Brain microvascular endothelial cell (primary cell): ENCODE measurements at regions not wholly inside any gene's neighbourhood (a gene's known extent, or its start where the extent isn't known, plus 50 kb on each side); places are given as distances from the start of the nearest gene placed in this dataset.

Source experiments
- DNase-seq: peaks from one replicate; pipeline ENCODE4 v3.0.0-alpha.2; 2020
- H3K27ac ChIP-seq: fragments of 250-450 bp; sonication (Bioruptor Pico); 2 replicates; pipeline ENCODE4 v1.5.1; 2020; ENCODE audit warnings: mild to moderate bottlenecking, moderate library complexity
- H3K27me3 ChIP-seq: fragments of 250-450 bp; sonication (Bioruptor Pico); replicated peaks from 2 replicates; pipeline ENCODE4 v1.5.1; 2020; ENCODE audit warnings: mild to moderate bottlenecking
- H3K36me3 ChIP-seq: fragments of 250-450 bp; sonication (Bioruptor Pico); replicated peaks from 2 replicates; pipeline ENCODE4 v1.5.1; 2020; ENCODE audit warnings: mild to moderate bottlenecking
- H3K4me3 ChIP-seq: 2 replicates; pipeline ENCODE4 v1.5.1; 2011; ENCODE audit warnings: low read depth, mild to moderate bottlenecking, control low read depth, low read length, moderate library complexity
- CTCF ChIP-seq: IDR thresholded peaks from 2 replicates; pipeline ENCODE4 v1.5.1; 2011; ENCODE audit warnings: low read depth, mild to moderate bottlenecking, moderate library complexity, low read length, control low read depth, inconsistent platforms; ENCODE audit errors: missing control alignments
- in situ Hi-C: cut with HindIII; loops from 2 replicates; pipeline ENCODE4 v1.10.0; 2017; ENCODE audit warnings: low sequenced_read_pairs, low pct_ligation_motif_present

DNA sequence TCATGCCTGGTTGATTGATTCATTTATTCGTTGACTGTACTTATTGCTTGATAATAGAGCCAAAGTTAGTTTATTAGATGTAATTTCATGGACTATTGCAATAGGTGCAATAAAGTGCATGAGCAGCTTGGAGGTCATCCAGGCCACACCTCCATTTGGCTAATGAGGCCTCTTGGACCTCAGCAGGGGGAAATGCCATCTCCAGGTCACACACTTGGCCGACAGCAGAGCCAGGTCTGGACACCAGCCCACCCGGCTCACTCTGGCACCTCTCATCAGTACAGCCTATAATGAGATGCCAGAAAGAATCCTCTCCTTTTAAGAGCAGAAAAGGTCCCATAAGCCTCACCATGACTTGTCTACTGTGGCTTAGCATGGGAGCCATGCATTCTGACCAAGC is 71.2 kb upstream of the AFF3 start:
- no peak for TF ChIP-seq CTCF
- Histone ChIP-seq H3K27me3 (no peaks in the 10 kb centered on the region), H3K36me3 (no peaks in the 10 kb centered on the region), H3K4me3 (no peak overlapping the region), H3K27ac (no peak overlapping the region)
- in situ Hi-C loops, result no loop called here
- DNase-seq, result no peak

DNA sequence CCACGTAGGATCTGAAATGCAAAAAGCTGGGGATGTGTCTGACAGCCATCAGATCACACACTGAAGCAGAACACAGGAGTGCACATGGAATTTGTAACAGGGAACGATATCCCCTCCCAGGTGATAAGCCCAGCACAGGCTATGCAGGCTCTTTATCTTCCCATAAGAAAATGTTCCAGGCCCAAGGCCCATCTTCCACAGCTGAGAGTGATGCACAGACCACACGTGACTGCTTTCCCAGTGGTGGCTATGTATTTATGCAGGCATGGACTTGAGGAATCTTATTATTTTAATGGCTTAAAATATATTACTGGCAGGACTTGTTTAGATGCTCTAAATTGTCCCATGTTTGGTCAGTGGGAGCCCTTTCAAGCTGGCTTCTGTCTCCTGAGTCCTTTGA is 70.5 kb upstream of the AFF3 start:
- Histone ChIP-seq H3K36me3 (no peaks in the 10 kb centered on the region), H3K27ac (no peak overlapping the region), H3K4me3 (no peak overlapping the region), H3K27me3 (no peaks in the 10 kb centered on the region)
- no peak for DNase-seq
- no peak for TF ChIP-seq CTCF
- in situ Hi-C loops, result no loop called here

DNA sequence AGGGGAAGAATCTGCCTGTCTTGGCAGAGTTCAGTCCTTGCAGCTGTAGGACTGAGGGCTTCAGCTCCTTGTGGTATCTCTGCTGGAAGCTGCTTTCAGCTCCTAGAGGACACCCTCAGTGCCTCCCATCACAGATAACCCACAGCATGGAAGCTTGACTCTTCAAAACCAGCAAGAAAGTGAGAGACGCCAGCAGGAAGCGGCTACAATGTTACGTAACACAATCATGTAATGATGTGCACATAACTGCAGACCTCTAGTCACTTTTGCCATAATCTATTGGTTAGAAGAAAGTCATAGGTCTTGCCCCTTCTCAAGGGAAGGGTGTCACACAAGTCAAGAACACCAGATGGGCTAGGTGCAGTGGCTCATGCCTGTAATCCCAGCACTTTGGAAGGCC is 69.1 kb upstream of the AFF3 start:
- Histone ChIP-seq H3K27me3 (no peaks in the 10 kb centered on the region), H3K36me3 (no peaks in the 10 kb centered on the region), H3K27ac (no peak overlapping the region), H3K4me3 (no peak overlapping the region)
- no peak for DNase-seq
- in situ Hi-C loops, result no loop called here
- no peak for TF ChIP-seq CTCF

DNA sequence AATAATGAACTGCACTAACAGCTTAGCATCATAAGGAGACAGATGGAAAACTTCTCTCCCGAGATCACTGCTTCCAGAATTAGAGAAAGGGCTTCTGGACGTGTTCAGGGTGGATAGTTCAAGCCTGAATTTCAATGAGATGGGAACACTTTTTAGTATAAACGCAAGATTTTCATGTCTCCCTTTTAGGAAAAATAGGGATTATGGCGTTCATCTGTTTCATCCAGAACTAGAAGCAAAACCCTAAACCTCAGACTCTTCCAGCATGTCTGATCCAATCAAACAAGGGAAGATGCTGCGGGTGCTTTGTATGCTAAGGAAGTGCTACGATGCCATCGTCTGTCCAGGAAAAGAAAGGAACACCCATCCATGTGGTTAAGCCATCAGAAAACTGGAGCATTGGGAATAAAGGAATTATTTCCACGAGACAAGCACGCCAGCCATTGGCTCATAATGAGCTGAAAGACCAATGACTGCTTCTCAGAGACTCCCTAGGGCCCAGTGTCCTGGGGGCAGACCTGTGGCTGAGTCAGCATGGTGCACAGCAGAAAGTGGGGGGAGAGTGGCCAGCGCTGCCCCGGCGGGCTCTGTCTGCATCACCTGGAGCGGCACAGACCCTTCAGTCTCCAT is 65.9 kb upstream of the AFF3 start:
- Histone ChIP-seq H3K27me3 (no peaks in the 10 kb centered on the region), H3K4me3 (no peak overlapping the region), H3K36me3 (no peaks in the 10 kb centered on the region), H3K27ac (no peak overlapping the region)
- DNase-seq, result no peak
- no peak for TF ChIP-seq CTCF
- in situ Hi-C loops, result no loop called here

DNA sequence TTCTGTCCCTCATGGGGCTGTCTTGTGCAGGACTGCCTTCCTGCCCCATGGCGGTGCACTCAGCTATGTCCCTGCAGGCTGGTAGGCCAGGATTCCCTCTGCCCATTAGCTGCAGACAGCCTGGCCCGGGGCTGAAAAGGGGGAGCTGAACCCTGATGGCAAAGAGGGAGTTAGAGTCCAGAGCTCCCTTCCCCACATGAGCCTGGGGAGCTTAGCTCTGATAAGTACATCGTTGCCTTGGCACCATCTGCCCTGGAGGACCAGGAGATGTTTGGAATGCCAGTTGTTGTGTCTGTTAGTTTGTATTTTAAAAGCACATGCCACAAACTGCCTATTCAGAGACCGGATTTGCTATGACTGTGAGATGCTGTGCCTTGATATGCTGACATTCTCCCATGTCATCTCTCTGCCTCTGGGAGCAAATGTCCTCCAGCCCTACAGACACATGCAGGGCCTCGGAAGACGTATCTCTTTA is 65.1 kb upstream of the AFF3 start:
- no peak overlapping the region for H3K4me3 ChIP-seq
- in situ Hi-C loops, result no loop called here
- H3K27ac ChIP-seq, result no peak overlapping the region
- no peak for TF ChIP-seq CTCF
- no peaks in the 10 kb centered on the region for H3K27me3 ChIP-seq
- DNase-seq, result no peak
- no peaks in the 10 kb centered on the region for H3K36me3 ChIP-seq

DNA sequence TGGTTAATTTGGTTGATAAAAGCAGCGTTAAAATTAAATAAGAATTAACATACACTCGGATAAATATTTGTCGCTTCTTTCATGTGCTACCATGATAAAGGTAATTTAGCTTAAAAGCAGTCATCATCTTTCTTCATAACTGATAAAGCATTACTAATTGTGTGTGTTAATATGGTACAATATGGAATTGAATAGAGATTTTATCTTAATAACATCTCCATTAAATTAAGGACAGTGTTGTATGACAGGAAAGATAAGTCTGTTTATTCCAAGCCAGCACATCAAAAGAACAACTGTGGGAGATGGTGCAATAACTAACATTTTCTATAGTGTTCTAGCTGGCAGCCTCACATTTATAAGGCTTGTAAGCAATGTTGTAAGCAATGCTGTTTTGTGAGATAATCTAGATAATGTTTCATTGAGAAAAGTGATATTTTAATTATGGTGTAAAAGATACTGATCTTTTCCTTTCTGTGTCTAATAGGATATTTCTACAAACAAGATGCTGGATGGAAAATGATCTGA is 64.4 kb upstream of the AFF3 start:
- Histone ChIP-seq H3K4me3 (no peak overlapping the region), H3K27me3 (no peaks in the 10 kb centered on the region), H3K36me3 (no peaks in the 10 kb centered on the region), H3K27ac (no peak overlapping the region)
- in situ Hi-C loops, result no loop called here
- TF ChIP-seq CTCF, result no peak
- DNase-seq, result no peak
